SK-N-SH treated with all-trans-retinoic acid at 6 μM for 48 hours (cell line): ENCODE measurements at regions not wholly inside any gene's neighbourhood (a gene's known extent, or its start where the extent isn't known, plus 50 kb on each side); places are given as distances from the start of the nearest gene placed in this dataset.
"Not testable (repeated sequence)": the region's sequence is repeated elsewhere in the genome, so short reads cannot be mapped to it uniquely, and the experiment has no call there.

Experiments used
- ATAC-seq: fragments of 200-7000 bp; cut with Tn5 transposase; 3 replicates; pipeline ENCODE4 v1.9.1; 2020; ENCODE audit warnings: mild to moderate bottlenecking, moderate library complexity
- ARNTL ChIP-seq: fragments of 450-650 bp; formaldehyde crosslinking; IDR thresholded peaks from 2 replicates; pipeline ENCODE4 v1.5.0; 2020; ENCODE audit warnings: low read depth, mild to moderate bottlenecking, moderate library complexity, borderline replicate concordance
- CSDC2 ChIP-seq: fragments of 250-450 bp; sonication (Bioruptor Pico); IDR thresholded peaks from 2 replicates; pipeline ENCODE4 v1.5.0; 2020; ENCODE audit warnings: mild to moderate bottlenecking, moderate library complexity
- ESRRG ChIP-seq: fragments of 250-450 bp; sonication (Bioruptor Pico); IDR thresholded peaks from 2 replicates; pipeline ENCODE4 v1.6.1; 2021; ENCODE audit warnings: mild to moderate bottlenecking
- GLIS3 ChIP-seq: fragments of 250-450 bp; sonication (Bioruptor Pico); IDR thresholded peaks from 2 replicates; pipeline ENCODE4 v1.5.0; 2020; ENCODE audit warnings: mild to moderate bottlenecking, moderate library complexity
- ISL1 ChIP-seq: fragments of 250-450 bp; sonication (Bioruptor Pico); IDR thresholded peaks from 2 replicates; pipeline ENCODE4 v2.1.2; 2022; ENCODE audit warnings: mild to moderate bottlenecking, moderate library complexity
- OSR1 ChIP-seq: fragments of 250-450 bp; sonication (Bioruptor Pico); IDR thresholded peaks from 2 replicates; pipeline ENCODE4 v1.8.0; 2022; ENCODE audit warnings: moderate library complexity, mild to moderate bottlenecking, inconsistent platforms
- PPARA ChIP-seq: fragments of 250-450 bp; sonication (Bioruptor Pico); IDR thresholded peaks from 2 replicates; pipeline ENCODE4 v1.5.0; 2020; ENCODE audit warnings: mild to moderate bottlenecking, borderline replicate concordance
- SNAI2 ChIP-seq: fragments of 250-450 bp; sonication (Bioruptor Pico); IDR thresholded peaks from 2 replicates; pipeline ENCODE4 v1.5.0; 2020; ENCODE audit warnings: mild to moderate bottlenecking, moderate library complexity
- TCF4 ChIP-seq: fragments of 250-450 bp; sonication (Bioruptor Pico); IDR thresholded peaks from 2 replicates; pipeline ENCODE4 v1.8.0; 2021; ENCODE audit warnings: mild to moderate bottlenecking, moderate library complexity, borderline replicate concordance
- TOX ChIP-seq: fragments of 250-450 bp; sonication (Bioruptor Pico); IDR thresholded peaks from 2 replicates; pipeline ENCODE4 v1.8.0; 2021; ENCODE audit warnings: mild to moderate bottlenecking, moderate library complexity, borderline replicate concordance
- ZC3H10 ChIP-seq: fragments of 250-450 bp; sonication (Bioruptor Pico); IDR thresholded peaks from 2 replicates; pipeline ENCODE4 v1.5.1; 2021; ENCODE audit warnings: mild to moderate bottlenecking, moderate library complexity
- ZFP3 ChIP-seq: fragments of 250-450 bp; sonication (Bioruptor Pico); IDR thresholded peaks from 2 replicates; pipeline ENCODE4 v1.5.0; 2020; ENCODE audit warnings: mild to moderate bottlenecking, moderate library complexity
- ZFP30 ChIP-seq: fragments of 450-650 bp; formaldehyde crosslinking; IDR thresholded peaks from 2 replicates; pipeline ENCODE4 v1.5.0; 2022; ENCODE audit warnings: mild to moderate bottlenecking, moderate library complexity
- ZNF565 ChIP-seq: fragments of 450-650 bp; formaldehyde crosslinking; conservative IDR thresholded peaks from 2 replicates; pipeline ENCODE4 v1.5.0; 2020; ENCODE audit warnings: low read depth, mild to moderate bottlenecking, moderate library complexity
- ZNF8 ChIP-seq: fragments of 450-650 bp; formaldehyde crosslinking; IDR thresholded peaks from 2 replicates; pipeline ENCODE4 v1.5.0; 2020; ENCODE audit warnings: mild to moderate bottlenecking, moderate library complexity
- TF ChIP-seq, protein P1 (sequence below): fragments of 250-450 bp; sonication (Bioruptor Pico); IDR thresholded peaks from 2 replicates; pipeline ENCODE4 v1.5.1; 2021; ENCODE audit warnings: mild to moderate bottlenecking, moderate library complexity
- TF ChIP-seq, protein P2 (sequence below): fragments of 250-450 bp; sonication (Bioruptor Pico); IDR thresholded peaks from 2 replicates; pipeline ENCODE4 v1.5.1; 2020; ENCODE audit warnings: low read depth, mild to moderate bottlenecking, moderate library complexity
- TF ChIP-seq, protein P3 (sequence below): fragments of 250-450 bp; sonication (Bioruptor Pico); IDR thresholded peaks from 2 replicates; pipeline ENCODE4 v1.8.0; 2020; ENCODE audit warnings: mild to moderate bottlenecking, moderate library complexity, borderline replicate concordance
- TF ChIP-seq, protein P4 (sequence below): fragments of 250-450 bp; sonication (Bioruptor Pico); IDR thresholded peaks from 2 replicates; pipeline ENCODE4 v1.8.0; 2021; ENCODE audit warnings: low read depth, mild to moderate bottlenecking, moderate library complexity, borderline replicate concordance

DNA sequence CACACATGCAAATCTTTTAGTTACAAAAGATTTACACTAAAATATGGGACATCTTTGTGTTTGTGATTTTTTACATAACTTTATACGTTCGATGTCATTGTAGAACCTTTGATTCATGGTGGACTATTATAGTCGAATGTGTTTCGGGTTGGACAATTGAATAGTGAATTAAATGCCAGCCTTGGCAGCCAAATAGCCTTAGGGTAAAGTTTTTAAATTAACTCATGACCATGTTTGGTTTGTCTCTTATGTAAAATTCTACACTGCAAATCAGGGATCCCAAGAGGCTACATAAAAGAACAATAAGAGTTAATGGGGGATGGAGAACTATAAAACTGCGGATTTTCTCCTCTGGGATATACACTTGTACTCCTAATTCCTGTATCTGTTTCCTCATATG is 1735.6 kb upstream of the SPRY2 start:
- ATAC-seq: no peak
- TF ChIP-seq, protein P1, sequence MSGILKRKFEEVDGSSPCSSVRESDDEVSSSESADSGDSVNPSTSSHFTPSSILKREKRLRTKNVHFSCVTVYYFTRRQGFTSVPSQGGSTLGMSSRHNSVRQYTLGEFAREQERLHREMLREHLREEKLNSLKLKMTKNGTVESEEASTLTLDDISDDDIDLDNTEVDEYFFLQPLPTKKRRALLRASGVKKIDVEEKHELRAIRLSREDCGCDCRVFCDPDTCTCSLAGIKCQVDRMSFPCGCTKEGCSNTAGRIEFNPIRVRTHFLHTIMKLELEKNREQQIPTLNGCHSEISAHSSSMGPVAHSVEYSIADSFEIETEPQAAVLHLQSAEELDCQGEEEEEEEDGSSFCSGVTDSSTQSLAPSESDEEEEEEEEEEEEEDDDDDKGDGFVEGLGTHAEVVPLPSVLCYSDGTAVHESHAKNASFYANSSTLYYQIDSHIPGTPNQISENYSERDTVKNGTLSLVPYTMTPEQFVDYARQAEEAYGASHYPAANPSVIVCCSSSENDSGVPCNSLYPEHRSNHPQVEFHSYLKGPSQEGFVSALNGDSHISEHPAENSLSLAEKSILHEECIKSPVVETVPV: no peak
- TF ChIP-seq PPARA (CRISPR knock-in tag) (no peak), SNAI2 (CRISPR knock-in tag) (no peak), TCF4 (CRISPR knock-in tag) (no peak), ZFP30 (no peak), ZNF8 (CRISPR knock-in tag) (no peak), ZNF565 (CRISPR knock-in tag) (no peak), GLIS3 (no peak), OSR1 (CRISPR knock-in tag) (no peak)
- TF ChIP-seq, protein P2, sequence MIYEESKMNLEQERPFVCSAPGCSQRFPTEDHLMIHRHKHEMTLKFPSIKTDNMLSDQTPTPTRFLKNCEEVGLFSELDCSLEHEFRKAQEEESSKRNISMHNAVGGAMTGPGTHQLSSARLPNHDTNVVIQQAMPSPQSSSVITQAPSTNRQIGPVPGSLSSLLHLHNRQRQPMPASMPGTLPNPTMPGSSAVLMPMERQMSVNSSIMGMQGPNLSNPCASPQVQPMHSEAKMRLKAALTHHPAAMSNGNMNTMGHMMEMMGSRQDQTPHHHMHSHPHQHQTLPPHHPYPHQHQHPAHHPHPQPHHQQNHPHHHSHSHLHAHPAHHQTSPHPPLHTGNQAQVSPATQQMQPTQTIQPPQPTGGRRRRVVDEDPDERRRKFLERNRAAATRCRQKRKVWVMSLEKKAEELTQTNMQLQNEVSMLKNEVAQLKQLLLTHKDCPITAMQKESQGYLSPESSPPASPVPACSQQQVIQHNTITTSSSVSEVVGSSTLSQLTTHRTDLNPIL (CRISPR knock-in tag): no peak

DNA sequence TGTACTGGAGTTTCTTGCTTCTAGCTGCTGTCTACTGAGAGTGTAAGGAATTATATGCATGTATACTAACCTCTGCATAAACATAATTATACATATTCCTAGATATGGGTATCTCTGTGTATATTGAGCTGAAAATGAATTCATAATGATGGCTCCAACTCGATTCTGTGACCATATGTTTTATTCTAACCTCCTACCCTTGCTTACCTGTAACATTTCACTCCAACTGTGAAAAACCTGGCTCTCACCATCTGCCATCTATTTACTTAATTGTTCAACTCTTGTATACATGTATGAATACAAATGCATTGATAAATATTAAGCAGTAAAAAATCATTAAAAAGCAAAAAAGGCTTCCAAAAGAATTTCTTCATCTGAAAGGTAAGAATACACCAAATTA is 1729.5 kb upstream of the SPRY2 start:
- ATAC-seq: no peak
- TF ChIP-seq ZFP30 (no peak), ARNTL (CRISPR knock-in tag) (no peak), ISL1 (CRISPR knock-in tag) (no peak), ESRRG (CRISPR knock-in tag) (no peak), GLIS3 (no peak), ZNF8 (CRISPR knock-in tag) (no peak), ZFP3 (CRISPR knock-in tag) (no peak), SNAI2 (CRISPR knock-in tag) (no peak), ZC3H10 (no peak), OSR1 (CRISPR knock-in tag) (no peak)
- TF ChIP-seq, protein P2 (CRISPR knock-in tag): no peak
- TF ChIP-seq, protein P3, sequence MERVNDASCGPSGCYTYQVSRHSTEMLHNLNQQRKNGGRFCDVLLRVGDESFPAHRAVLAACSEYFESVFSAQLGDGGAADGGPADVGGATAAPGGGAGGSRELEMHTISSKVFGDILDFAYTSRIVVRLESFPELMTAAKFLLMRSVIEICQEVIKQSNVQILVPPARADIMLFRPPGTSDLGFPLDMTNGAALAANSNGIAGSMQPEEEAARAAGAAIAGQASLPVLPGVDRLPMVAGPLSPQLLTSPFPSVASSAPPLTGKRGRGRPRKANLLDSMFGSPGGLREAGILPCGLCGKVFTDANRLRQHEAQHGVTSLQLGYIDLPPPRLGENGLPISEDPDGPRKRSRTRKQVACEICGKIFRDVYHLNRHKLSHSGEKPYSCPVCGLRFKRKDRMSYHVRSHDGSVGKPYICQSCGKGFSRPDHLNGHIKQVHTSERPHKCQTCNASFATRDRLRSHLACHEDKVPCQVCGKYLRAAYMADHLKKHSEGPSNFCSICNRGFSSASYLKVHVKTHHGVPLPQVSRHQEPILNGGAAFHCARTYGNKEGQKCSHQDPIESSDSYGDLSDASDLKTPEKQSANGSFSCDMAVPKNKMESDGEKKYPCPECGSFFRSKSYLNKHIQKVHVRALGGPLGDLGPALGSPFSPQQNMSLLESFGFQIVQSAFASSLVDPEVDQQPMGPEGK: no peak
- TF ChIP-seq, all 23 proteins: peak for 0

DNA sequence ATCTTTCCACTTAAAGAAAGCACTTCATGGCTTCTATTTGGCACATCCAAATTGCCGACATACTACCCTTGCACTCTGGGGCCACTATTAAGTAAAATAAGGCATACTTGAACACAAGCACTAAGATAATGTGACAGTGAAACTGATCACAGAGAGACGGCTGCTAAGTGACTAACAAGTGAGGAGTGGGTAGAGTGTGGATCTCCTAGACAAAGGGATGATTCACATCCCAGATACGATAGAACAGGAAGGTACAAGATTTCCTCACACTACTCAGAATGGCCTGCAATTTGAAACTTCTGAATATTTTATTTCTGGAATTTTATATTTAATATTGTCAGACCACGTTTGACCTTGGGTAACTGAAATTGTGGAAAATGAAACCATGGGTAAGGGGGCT is 1721.8 kb upstream of the SPRY2 start:
- ATAC-seq: no peak
- TF ChIP-seq ARNTL (CRISPR knock-in tag): no peak
- no peak for TF ChIP-seq ZC3H10
- TF ChIP-seq SNAI2 (CRISPR knock-in tag): no peak

DNA sequence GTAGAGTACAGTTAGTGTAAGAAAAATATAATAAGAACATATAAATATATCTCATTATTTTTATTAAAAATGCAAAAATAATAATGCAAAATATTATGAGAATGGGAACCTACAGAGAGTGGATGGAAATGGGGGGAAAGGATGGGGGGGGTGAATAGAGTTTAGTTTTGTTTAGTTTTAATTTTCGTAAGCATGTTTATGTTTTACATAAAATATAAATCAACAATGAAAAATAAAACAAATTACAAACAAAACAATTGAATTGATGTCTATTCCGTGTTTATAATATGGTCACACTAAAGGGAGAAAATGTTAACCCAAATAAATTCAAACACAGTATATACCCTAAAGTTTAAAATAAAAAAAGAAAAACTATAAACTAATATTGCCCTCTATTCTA is 1717.4 kb upstream of the SPRY2 start:
- TF ChIP-seq, protein P1: no peak
- TF ChIP-seq TOX: no peak
- no peak for TF ChIP-seq ISL1 (CRISPR knock-in tag)
- TF ChIP-seq ZFP30: no peak
- TF ChIP-seq TCF4 (CRISPR knock-in tag): no peak
- no peak for TF ChIP-seq ZNF8 (CRISPR knock-in tag)
- no peak for TF ChIP-seq CSDC2 (CRISPR knock-in tag)
- TF ChIP-seq, protein P4, sequence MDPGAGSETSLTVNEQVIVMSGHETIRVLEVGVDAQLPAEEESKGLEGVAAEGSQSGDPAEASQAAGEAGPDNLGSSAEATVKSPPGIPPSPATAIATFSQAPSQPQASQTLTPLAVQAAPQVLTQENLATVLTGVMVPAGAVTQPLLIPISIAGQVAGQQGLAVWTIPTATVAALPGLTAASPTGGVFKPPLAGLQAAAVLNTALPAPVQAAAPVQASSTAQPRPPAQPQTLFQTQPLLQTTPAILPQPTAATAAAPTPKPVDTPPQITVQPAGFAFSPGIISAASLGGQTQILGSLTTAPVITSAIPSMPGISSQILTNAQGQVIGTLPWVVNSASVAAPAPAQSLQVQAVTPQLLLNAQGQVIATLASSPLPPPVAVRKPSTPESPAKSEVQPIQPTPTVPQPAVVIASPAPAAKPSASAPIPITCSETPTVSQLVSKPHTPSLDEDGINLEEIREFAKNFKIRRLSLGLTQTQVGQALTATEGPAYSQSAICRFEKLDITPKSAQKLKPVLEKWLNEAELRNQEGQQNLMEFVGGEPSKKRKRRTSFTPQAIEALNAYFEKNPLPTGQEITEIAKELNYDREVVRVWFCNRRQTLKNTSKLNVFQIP (CRISPR knock-in tag): no peak
- ATAC-seq: no peak

DNA sequence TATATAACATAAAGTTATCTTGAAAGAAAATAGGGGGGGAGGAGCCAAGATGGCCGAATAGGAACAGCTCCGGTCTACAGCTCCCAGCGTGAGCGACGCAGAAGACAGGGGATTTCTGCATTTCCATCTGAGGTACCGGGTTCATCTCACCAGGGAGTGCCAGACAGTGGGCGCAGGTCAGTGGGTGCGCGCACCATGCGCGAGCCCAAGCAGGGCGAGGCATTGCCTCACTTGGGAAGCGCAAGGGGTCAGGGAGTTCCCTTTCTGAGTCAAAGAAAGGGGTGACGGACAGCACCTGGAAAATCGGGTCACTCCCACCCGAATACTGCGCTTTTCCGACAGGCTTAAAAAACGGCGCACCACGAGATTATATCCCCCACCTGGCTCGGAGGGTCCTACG is 1704.4 kb upstream of the SPRY2 start:
- ATAC-seq: not testable (repeated sequence)
